Keratinocyte (primary cell): ENCODE measurements at regions not wholly inside any gene's neighbourhood (a gene's known extent, or its start where the extent isn't known, plus 50 kb on each side); places are given as distances from the start of the nearest gene placed in this dataset.

Experiments used
- EZH2 ChIP-seq: IDR thresholded peaks from one replicate; pipeline ENCODE4 v1.6.1; 2012; ENCODE audit warnings: inconsistent platforms, mild to moderate bottlenecking, low read length, moderate library complexity
- TF ChIP-seq, protein P1 (sequence below), 3 experiments: IDR thresholded peaks in 1 of 3; conservative IDR thresholded peaks in 1 of 3; optimal IDR thresholded peaks in 1 of 3; 2 replicates in 2 of 3; 3 replicates in 1 of 3; pipeline versions ENCODE3 to v1.5.1; 2011; ENCODE audit warnings: low read length in 3 of 3, mild to moderate bottlenecking in 3 of 3, moderate library complexity in 2 of 3, control low read depth in 1 of 3, inconsistent platforms in 1 of 3; ENCODE audit not compliant: insufficient read depth in 2 of 3; ENCODE audit errors: extremely low read depth in 1 of 3

DNA sequence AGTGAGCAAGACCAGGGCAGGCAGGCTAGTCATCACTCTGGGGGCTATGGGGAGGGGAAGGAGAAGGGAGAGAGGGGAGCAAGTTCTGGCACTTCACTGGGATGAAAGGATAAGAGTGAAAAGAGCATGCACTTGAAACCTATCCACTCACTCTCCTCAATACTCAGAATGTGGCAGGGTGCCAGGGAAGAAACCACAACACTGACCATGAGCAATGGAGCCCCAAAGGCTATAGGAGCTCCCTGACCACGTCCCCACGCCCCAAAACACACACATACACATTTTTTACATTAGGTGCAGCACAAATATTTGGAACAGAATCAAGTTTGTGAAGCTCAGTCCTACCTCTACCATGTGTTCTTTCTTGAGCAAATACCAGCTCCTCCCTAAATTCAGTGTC is 132.2 kb downstream of the IDS start:
- TF ChIP-seq, protein P1, sequence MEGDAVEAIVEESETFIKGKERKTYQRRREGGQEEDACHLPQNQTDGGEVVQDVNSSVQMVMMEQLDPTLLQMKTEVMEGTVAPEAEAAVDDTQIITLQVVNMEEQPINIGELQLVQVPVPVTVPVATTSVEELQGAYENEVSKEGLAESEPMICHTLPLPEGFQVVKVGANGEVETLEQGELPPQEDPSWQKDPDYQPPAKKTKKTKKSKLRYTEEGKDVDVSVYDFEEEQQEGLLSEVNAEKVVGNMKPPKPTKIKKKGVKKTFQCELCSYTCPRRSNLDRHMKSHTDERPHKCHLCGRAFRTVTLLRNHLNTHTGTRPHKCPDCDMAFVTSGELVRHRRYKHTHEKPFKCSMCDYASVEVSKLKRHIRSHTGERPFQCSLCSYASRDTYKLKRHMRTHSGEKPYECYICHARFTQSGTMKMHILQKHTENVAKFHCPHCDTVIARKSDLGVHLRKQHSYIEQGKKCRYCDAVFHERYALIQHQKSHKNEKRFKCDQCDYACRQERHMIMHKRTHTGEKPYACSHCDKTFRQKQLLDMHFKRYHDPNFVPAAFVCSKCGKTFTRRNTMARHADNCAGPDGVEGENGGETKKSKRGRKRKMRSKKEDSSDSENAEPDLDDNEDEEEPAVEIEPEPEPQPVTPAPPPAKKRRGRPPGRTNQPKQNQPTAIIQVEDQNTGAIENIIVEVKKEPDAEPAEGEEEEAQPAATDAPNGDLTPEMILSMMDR (optimal IDR thresholded peaks at IDR 0.05 in 1 of 3, IDR thresholded peaks at IDR 0.05 in 1 of 3, conservative IDR thresholded peaks at IDR 0.05 in 1 of 3; ENCODE audit: extremely low read depth in 1 of 3, insufficient read depth in 2 of 3, low read length in 3 of 3), result no peak
- no peak for TF ChIP-seq EZH2
